ENCODE measurements at regions not wholly inside any gene's neighbourhood (a gene's known extent, or its start where the extent isn't known, plus 50 kb on each side); places are given as distances from the start of the nearest gene placed in this dataset.

GRCh38 chr4:32189130-32189529, 1469.0 kb downstream of the PCDH7 start:
- TF ChIP-seq CTCF (IDR thresholded peaks at IDR 0.05) (no peak), POLR2A (IDR thresholded peaks at IDR 0.05) (no peak)
